Prostate gland (tissue), 2 donors: ENCODE measurements at regions not wholly inside any gene's neighbourhood (a gene's known extent, or its start where the extent isn't known, plus 50 kb on each side); places are given as distances from the start of the nearest gene placed in this dataset.
"Not testable (repeated sequence)": the region's sequence is repeated elsewhere in the genome, so short reads cannot be mapped to it uniquely, and the experiment has no call there.

Experiments
- DNase-seq: peaks from one replicate; pipeline ENCODE4 v3.0.0-alpha.2; 2019; ENCODE audit warnings: low spot score
- H3K27ac ChIP-seq, 2 donors: fragments of 200-600 bp; sonication (generic); 2 replicates each; pipeline ENCODE4 v1.5.1; 2017 to 2019
- H3K27me3 ChIP-seq: fragments of 200-600 bp; sonication (generic); replicated peaks from 2 replicates; pipeline ENCODE4 v1.5.1; 2019; ENCODE audit not compliant: insufficient read depth
- H3K36me3 ChIP-seq, 2 donors: fragments of 200-600 bp; sonication (generic); 1 replicate in 1 of 2; 2 replicates in 1 of 2; pipeline versions ENCODE4 v1.5.1 to v1.8.1; 2017 to 2019
- H3K4me1 ChIP-seq: fragments of 200-600 bp; sonication (generic); replicated peaks from 2 replicates; pipeline ENCODE4 v1.5.1; 2019
- H3K4me3 ChIP-seq, 2 donors: fragments of 200-600 bp; sonication (generic); 2 replicates each; pipeline ENCODE4 v1.5.1; 2017 to 2019
- H3K9me3 ChIP-seq: fragments of 200-600 bp; sonication (generic); 2 replicates; pipeline ENCODE4 v1.5.1; 2017
- POLR2A ChIP-seq: fragments of 450-650 bp; IDR thresholded peaks from one replicate; pipeline ENCODE4 v1.6.1; 2016; ENCODE audit warnings: antibody characterized with exemption, mild to moderate bottlenecking
- POLR2AphosphoS5 ChIP-seq: sonication (generic); formaldehyde crosslinking; IDR thresholded peaks from one replicate; pipeline ENCODE4 v1.6.1; 2017; ENCODE audit warnings: antibody characterized with exemption
- WGBS: methylation state at CpG from one replicate; pipeline ENCODE4 v1.1.5; 2018; 5-methylcytosine and 5-hydroxymethylcytosine counted together
- intact Hi-C: fragments of 100-400 bp; cut with DNase I; formaldehyde crosslinking; loops from one replicate; pipeline ENCODE4 v1.14.2; 2022
- TF ChIP-seq, protein P1 (sequence below), 4 experiments: fragments of 200-600 bp in 2 of 4; fragments of 450-650 bp in 2 of 4; sonication (generic) in 2 of 4; IDR thresholded peaks; 1 replicate in 3 of 4; 2 replicates in 1 of 4; pipeline ENCODE4 v1.5.1; 2016 to 2019; ENCODE audit warnings: antibody characterized with exemption in 4 of 4, mild to moderate bottlenecking in 2 of 4, moderate library complexity in 2 of 4

DNA sequence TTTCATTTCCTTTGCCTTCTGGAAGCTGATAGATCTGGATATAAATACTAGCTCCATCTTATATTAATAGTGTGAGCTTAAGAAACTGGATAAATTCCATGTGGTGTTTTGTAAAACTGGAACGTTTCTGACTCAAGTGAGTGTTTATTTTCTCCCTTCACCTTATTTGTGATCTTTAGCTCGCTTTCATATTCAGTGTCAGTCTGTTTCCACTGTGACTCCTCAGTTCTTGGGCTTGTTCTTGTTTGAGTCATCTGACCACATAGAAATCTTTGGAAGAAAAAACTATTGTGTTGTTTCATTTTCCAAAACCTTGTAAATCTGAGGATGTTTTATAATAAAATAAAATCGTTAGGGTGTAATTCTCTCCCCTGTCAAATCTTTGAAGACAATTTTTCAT is 186.4 kb downstream of the POLR1F start:
- TF ChIP-seq POLR2AphosphoS5 (no peak), POLR2A (no peak)
- TF ChIP-seq, protein P1, sequence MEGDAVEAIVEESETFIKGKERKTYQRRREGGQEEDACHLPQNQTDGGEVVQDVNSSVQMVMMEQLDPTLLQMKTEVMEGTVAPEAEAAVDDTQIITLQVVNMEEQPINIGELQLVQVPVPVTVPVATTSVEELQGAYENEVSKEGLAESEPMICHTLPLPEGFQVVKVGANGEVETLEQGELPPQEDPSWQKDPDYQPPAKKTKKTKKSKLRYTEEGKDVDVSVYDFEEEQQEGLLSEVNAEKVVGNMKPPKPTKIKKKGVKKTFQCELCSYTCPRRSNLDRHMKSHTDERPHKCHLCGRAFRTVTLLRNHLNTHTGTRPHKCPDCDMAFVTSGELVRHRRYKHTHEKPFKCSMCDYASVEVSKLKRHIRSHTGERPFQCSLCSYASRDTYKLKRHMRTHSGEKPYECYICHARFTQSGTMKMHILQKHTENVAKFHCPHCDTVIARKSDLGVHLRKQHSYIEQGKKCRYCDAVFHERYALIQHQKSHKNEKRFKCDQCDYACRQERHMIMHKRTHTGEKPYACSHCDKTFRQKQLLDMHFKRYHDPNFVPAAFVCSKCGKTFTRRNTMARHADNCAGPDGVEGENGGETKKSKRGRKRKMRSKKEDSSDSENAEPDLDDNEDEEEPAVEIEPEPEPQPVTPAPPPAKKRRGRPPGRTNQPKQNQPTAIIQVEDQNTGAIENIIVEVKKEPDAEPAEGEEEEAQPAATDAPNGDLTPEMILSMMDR (IDR thresholded peaks at IDR 0.05) = no peak
- H3K27ac ChIP-seq = no peak overlapping the region
- no peak overlapping the region for H3K4me3 ChIP-seq
- H3K27me3 ChIP-seq = no peaks in the 10 kb centered on the region
- intact Hi-C loops = no loop called here
- WGBS = 24% methylated on average over 3 of the region's 3 CpGs
- no peaks in the 10 kb centered on the region for H3K4me1 ChIP-seq
- no peaks in the 10 kb centered on the region for H3K36me3 ChIP-seq
- no peaks in the 10 kb centered on the region for H3K9me3 ChIP-seq
- no peak for DNase-seq

DNA sequence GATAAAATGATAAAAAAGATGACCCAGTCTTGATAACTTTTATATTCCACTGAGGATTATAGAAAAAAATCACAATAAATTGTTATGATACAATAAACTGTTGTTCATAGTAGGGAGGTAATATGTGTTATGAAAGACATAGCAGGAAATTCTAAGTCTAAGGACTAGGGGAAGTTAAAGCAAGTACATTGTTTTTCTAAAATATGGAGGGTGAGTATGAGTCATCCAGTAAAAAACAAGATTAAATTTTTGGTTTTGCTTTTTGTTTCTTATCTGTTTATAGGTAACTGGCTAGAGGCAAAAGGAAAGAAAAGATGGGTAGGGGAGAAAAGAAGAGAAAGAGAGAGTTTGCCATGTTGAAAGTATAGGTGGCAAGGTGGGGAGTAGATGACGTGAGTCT is 188.4 kb downstream of the POLR1F start:
- intact Hi-C loops = no loop called here
- no peak for DNase-seq
- H3K27me3 ChIP-seq = no peaks in the 10 kb centered on the region
- 69% methylated on average over 1 of the region's 1 CpG for WGBS
- no peaks in the 10 kb centered on the region for H3K36me3 ChIP-seq
- no peaks in the 10 kb centered on the region for H3K4me1 ChIP-seq
- no peak overlapping the region for H3K27ac ChIP-seq
- no peak overlapping the region for H3K4me3 ChIP-seq
- TF ChIP-seq, protein P1 (IDR thresholded peaks at IDR 0.05) = no peak
- no peak for TF ChIP-seq POLR2A
- H3K9me3 ChIP-seq = no peaks in the 10 kb centered on the region

GRCh38 chr7:19519443-19520021 is 189.3 kb downstream of the POLR1F start:
- Histone ChIP-seq H3K27ac (no peak overlapping the region), H3K36me3 (no peaks in the 10 kb centered on the region), H3K4me1 (no peaks in the 10 kb centered on the region), H3K27me3 (no peaks in the 10 kb centered on the region), H3K9me3 (no peaks in the 10 kb centered on the region), H3K4me3 (no peak overlapping the region)
- intact Hi-C loops = no loop called here
- TF ChIP-seq POLR2A = no peak
- TF ChIP-seq, protein P1 (IDR thresholded peaks at IDR 0.05) = no peak
- no peak for TF ChIP-seq POLR2AphosphoS5
- WGBS = 31% methylated on average over 3 of the region's 3 CpGs
- DNase-seq = no peak

DNA sequence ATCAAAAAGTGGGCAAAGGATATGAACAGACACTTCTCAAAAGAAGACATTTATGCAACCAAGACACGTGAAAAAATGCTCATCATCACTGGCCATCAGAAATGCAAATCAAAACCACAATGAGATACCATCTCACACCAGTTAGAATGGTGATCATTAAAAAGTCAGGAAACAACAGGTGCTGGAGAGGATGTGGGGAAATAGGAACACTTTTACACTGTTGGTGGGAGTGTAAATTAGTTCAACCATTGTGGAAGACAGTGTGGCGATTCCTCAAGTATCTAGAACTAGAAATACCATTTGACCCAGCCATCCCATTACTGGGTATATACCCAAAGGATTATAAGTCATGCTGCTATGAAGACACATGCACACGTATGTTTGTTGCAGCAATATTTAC is 191.3 kb downstream of the POLR1F start:
- intact Hi-C loops, H3K36me3 ChIP-seq, H3K9me3 ChIP-seq, DNase-seq, H3K27me3 ChIP-seq, H3K4me1 ChIP-seq, H3K4me3 ChIP-seq, H3K27ac ChIP-seq: not testable (repeated sequence)
- WGBS = 76% methylated on average over 3 of the region's 3 CpGs

DNA sequence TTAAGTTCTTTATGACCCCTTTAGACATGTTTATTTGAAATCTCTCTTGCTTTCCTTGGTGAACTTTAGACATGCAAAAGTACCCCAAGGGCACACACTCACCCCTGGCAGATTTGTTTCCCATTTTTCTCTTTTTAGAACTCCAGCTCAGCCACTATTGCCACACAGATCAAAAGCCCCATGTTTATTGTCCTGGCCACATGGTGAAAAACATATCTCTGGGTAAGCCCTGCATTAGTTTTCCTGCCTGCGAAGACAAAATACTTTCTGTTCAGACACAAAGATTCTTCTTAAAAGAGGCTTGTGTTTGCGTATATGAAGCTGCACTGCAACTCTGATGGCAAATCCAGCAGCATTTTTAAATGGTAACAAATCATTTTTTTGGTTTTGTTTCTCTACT is 200.0 kb downstream of the POLR1F start:
- intact Hi-C loops = no loop called here
- Histone ChIP-seq H3K36me3 (no peaks in the 10 kb centered on the region), H3K4me3 (no peak overlapping the region), H3K27me3 (no peaks in the 10 kb centered on the region), H3K9me3 (no peaks in the 10 kb centered on the region), H3K4me1 (no peaks in the 10 kb centered on the region), H3K27ac (no peak overlapping the region)
- TF ChIP-seq POLR2A (no peak), POLR2AphosphoS5 (no peak)
- TF ChIP-seq, protein P1 (IDR thresholded peaks at IDR 0.05) = no peak
- no peak for DNase-seq
- WGBS = 55% methylated on average over 2 of the region's 2 CpGs
